Naive B cell (primary cell): ENCODE measurements at regions not wholly inside any gene's neighbourhood (a gene's known extent, or its start where the extent isn't known, plus 50 kb on each side); places are given as distances from the start of the nearest gene placed in this dataset.

Source experiments
- ATAC-seq, 2 donors: fragments of 150-1000 bp; cut with Tn5 transposase; 2 replicates each; pipeline ENCODE4 v1.10.0; 2021; ENCODE audit warnings: low read depth in 2 of 2, mild to moderate bottlenecking in 2 of 2, moderate library complexity in 2 of 2
- DNase-seq: peaks from one replicate; pipeline ENCODE4 v3.0.0; 2022
- H3K27ac Mint-ChIP-seq, 6 donors: one replicate each; pipeline ENCODE4 v1.8.0; 2020 to 2022; ENCODE audit warnings: mild to moderate bottlenecking in 6 of 6, mixed read lengths in 6 of 6, moderate library complexity in 5 of 6, inconsistent platforms in 2 of 6
- H3K27me3 Mint-ChIP-seq, 3 donors: one replicate each; pipeline ENCODE4 v1.8.0; 2021 to 2022; ENCODE audit warnings: mixed read lengths in 3 of 3, mild to moderate bottlenecking in 1 of 3
- H3K36me3 Mint-ChIP-seq, 2 donors: one replicate each; pipeline ENCODE4 v1.8.0; 2020 to 2022; ENCODE audit warnings: mixed read lengths in 2 of 2, inconsistent platforms in 1 of 2, mild to moderate bottlenecking in 1 of 2
- H3K4me1 Mint-ChIP-seq, 3 donors: one replicate each; pipeline ENCODE4 v1.8.0; 2020 to 2022; ENCODE audit warnings: mixed read lengths in 3 of 3, inconsistent platforms in 1 of 3, mild to moderate bottlenecking in 1 of 3, moderate library complexity in 1 of 3
- H3K4me3 Mint-ChIP-seq, 8 donors: one replicate each; pipeline ENCODE4 v1.8.0; 2020 to 2022; ENCODE audit warnings: mild to moderate bottlenecking in 8 of 8, mixed read lengths in 8 of 8, moderate library complexity in 8 of 8, inconsistent platforms in 2 of 8
- H3K9me3 Mint-ChIP-seq, 7 donors: one replicate each; pipeline ENCODE4 v1.8.0; 2020 to 2022; ENCODE audit warnings: mixed read lengths in 7 of 7, mild to moderate bottlenecking in 5 of 7, inconsistent platforms in 2 of 7, moderate library complexity in 1 of 7

GRCh38 chr3:106533093-106533787 is 664.4 kb upstream of the CBLB start:
- DNase-seq (no peak), ATAC-seq (no peak)
- Mint-ChIP-seq H3K9me3 (peaks cover 11 to 41% (median 16%) of the 10 kb centered on the region in 7 donors), H3K27ac (no peak overlapping the region), H3K4me3 (no peak overlapping the region), H3K4me1 (peaks cover 0 to 3% (median 0%) of the 10 kb centered on the region in 3 donors), H3K36me3 (peaks cover 0 to 12% of the 10 kb centered on the region in 2 donors), H3K27me3 (peaks cover 0 to 9% (median 0%) of the 10 kb centered on the region in 3 donors)

GRCh38 chr3:106533788-106534160 is 665.0 kb upstream of the CBLB start:
- DNase-seq (no peak), ATAC-seq (no peak)
- Mint-ChIP-seq H3K9me3 (peaks cover 11 to 45% (median 18%) of the 10 kb centered on the region in 7 donors), H3K36me3 (peaks cover 0 to 12% of the 10 kb centered on the region in 2 donors), H3K4me3 (no peak overlapping the region), H3K4me1 (peaks cover 0 to 3% (median 0%) of the 10 kb centered on the region in 3 donors), H3K27me3 (peaks cover 0 to 9% (median 0%) of the 10 kb centered on the region in 3 donors), H3K27ac (no peak overlapping the region)

- H3K9me3 Mint-ChIP-seq: peaks cover 11 to 47% (median 18%) of the 10 kb centered on the region in 7 donors
- no peak overlapping the region for H3K27ac Mint-ChIP-seq
- H3K36me3 Mint-ChIP-seq: peaks cover 0 to 12% of the 10 kb centered on the region in 2 donors
- peak overlapping the region in 1 of 8 donors; percentile 26 for H3K4me3 Mint-ChIP-seq
- H3K4me1 Mint-ChIP-seq: peaks cover 0 to 3% (median 0%) of the 10 kb centered on the region in 3 donors
- ATAC-seq: no peak
- H3K27me3 Mint-ChIP-seq: peaks cover 0 to 9% (median 0%) of the 10 kb centered on the region in 3 donors
- no peak for DNase-seq
Measured at GRCh38 chr3:106534206-106534605, 665.4 kb upstream of the CBLB start.

- peaks cover 0 to 9% (median 0%) of the 10 kb centered on the region in 3 donors for H3K27me3 Mint-ChIP-seq
- no peak for DNase-seq
- H3K36me3 Mint-ChIP-seq: no peaks in the 10 kb centered on the region
- H3K9me3 Mint-ChIP-seq: peaks cover 5 to 43% (median 17%) of the 10 kb centered on the region in 7 donors
- no peak overlapping the region for H3K27ac Mint-ChIP-seq
- H3K4me3 Mint-ChIP-seq: no peak overlapping the region
- no peaks in the 10 kb centered on the region for H3K4me1 Mint-ChIP-seq
- no peak for ATAC-seq
Measured at GRCh38 chr3:106540743-106541142, 671.9 kb upstream of the CBLB start.

GRCh38 chr3:106542101-106542769 is 673.4 kb upstream of the CBLB start:
- no peaks in the 10 kb centered on the region for H3K27me3 Mint-ChIP-seq
- ATAC-seq (no peak), DNase-seq (no peak)
- H3K27ac Mint-ChIP-seq: no peak overlapping the region
- H3K9me3 Mint-ChIP-seq: peaks cover 0 to 44% (median 16%) of the 10 kb centered on the region in 7 donors
- H3K36me3 Mint-ChIP-seq: peaks cover 0 to 8% of the 10 kb centered on the region in 2 donors
- H3K4me1 Mint-ChIP-seq: no peaks in the 10 kb centered on the region
- H3K4me3 Mint-ChIP-seq: no peak overlapping the region

- H3K36me3 Mint-ChIP-seq: peaks cover 0 to 9% of the 10 kb centered on the region in 2 donors
- H3K27ac Mint-ChIP-seq: peak overlapping the region in 1 of 6 donors; percentile 46
- no peak for DNase-seq
- peaks cover 4 to 16% (median 7%) of the 10 kb centered on the region in 7 donors for H3K9me3 Mint-ChIP-seq
- no peaks in the 10 kb centered on the region for H3K4me1 Mint-ChIP-seq
- ATAC-seq: no peak
- peaks cover 0 to 9% (median 0%) of the 10 kb centered on the region in 3 donors for H3K27me3 Mint-ChIP-seq
- H3K4me3 Mint-ChIP-seq: no peak overlapping the region
Measured at GRCh38 chr3:106552351-106553043, 683.7 kb upstream of the CBLB start.

GRCh38 chr3:106560451-106560966 is 691.7 kb upstream of the CBLB start:
- no peaks in the 10 kb centered on the region for H3K36me3 Mint-ChIP-seq
- no peaks in the 10 kb centered on the region for H3K27me3 Mint-ChIP-seq
- no peaks in the 10 kb centered on the region for H3K9me3 Mint-ChIP-seq
- H3K4me3 Mint-ChIP-seq: no peak overlapping the region
- no peak for DNase-seq
- ATAC-seq: no peak
- H3K27ac Mint-ChIP-seq: no peak overlapping the region
- no peaks in the 10 kb centered on the region for H3K4me1 Mint-ChIP-seq

- peaks cover 0 to 6% (median 4%) of the 10 kb centered on the region in 3 donors for H3K4me1 Mint-ChIP-seq
- peak; percentile 2 for DNase-seq
- H3K9me3 Mint-ChIP-seq: no peaks in the 10 kb centered on the region
- no peaks in the 10 kb centered on the region for H3K36me3 Mint-ChIP-seq
- peaks cover 0 to 7% (median 2%) of the 10 kb centered on the region in 3 donors for H3K27me3 Mint-ChIP-seq
- peak; percentile 53 to 57 for ATAC-seq
- peak overlapping the region in 1 of 8 donors; percentile 13 for H3K4me3 Mint-ChIP-seq
- H3K27ac Mint-ChIP-seq: peak overlapping the region in 2 of 6 donors; percentile 15 to 74
Measured at GRCh38 chr3:106566277-106566676, 697.5 kb upstream of the CBLB start.

GRCh38 chr3:106570426-106570825 is 701.6 kb upstream of the CBLB start:
- ATAC-seq: no peak
- Mint-ChIP-seq H3K27me3 (peaks cover 0 to 14% (median 5%) of the 10 kb centered on the region in 3 donors), H3K36me3 (no peaks in the 10 kb centered on the region), H3K9me3 (no peaks in the 10 kb centered on the region), H3K27ac (no peak overlapping the region), H3K4me3 (no peak overlapping the region), H3K4me1 (peaks cover 0 to 6% (median 4%) of the 10 kb centered on the region in 3 donors)
- no peak for DNase-seq

- H3K27ac Mint-ChIP-seq: no peak overlapping the region
- peaks cover 0 to 14% (median 5%) of the 10 kb centered on the region in 3 donors for H3K27me3 Mint-ChIP-seq
- H3K4me3 Mint-ChIP-seq: no peak overlapping the region
- H3K36me3 Mint-ChIP-seq: no peaks in the 10 kb centered on the region
- no peak for ATAC-seq
- no peaks in the 10 kb centered on the region for H3K4me1 Mint-ChIP-seq
- no peaks in the 10 kb centered on the region for H3K9me3 Mint-ChIP-seq
- no peak for DNase-seq
Measured at GRCh38 chr3:106573605-106574004, 704.8 kb upstream of the CBLB start.

GRCh38 chr3:106575029-106575428 is 706.2 kb upstream of the CBLB start:
- Mint-ChIP-seq H3K4me1 (no peaks in the 10 kb centered on the region), H3K36me3 (peaks cover 0 to 2% of the 10 kb centered on the region in 2 donors), H3K27me3 (peaks cover 0 to 15% (median 5%) of the 10 kb centered on the region in 3 donors), H3K27ac (no peak overlapping the region), H3K9me3 (no peaks in the 10 kb centered on the region), H3K4me3 (no peak overlapping the region)
- ATAC-seq: no peak
- DNase-seq: no peak

GRCh38 chr3:106577241-106577640 is 708.4 kb upstream of the CBLB start:
- no peak for DNase-seq
- H3K9me3 Mint-ChIP-seq: no peaks in the 10 kb centered on the region
- peaks cover 0 to 7% (median 0%) of the 10 kb centered on the region in 3 donors for H3K27me3 Mint-ChIP-seq
- no peak overlapping the region for H3K4me3 Mint-ChIP-seq
- ATAC-seq: no peak
- H3K36me3 Mint-ChIP-seq: peaks cover 0 to 8% of the 10 kb centered on the region in 2 donors
- no peaks in the 10 kb centered on the region for H3K4me1 Mint-ChIP-seq
- H3K27ac Mint-ChIP-seq: no peak overlapping the region

GRCh38 chr3:106578911-106579310 is 710.1 kb upstream of the CBLB start:
- H3K4me3 Mint-ChIP-seq: no peak overlapping the region
- no peaks in the 10 kb centered on the region for H3K9me3 Mint-ChIP-seq
- H3K27me3 Mint-ChIP-seq: peaks cover 0 to 7% (median 0%) of the 10 kb centered on the region in 3 donors
- peaks cover 0 to 8% of the 10 kb centered on the region in 2 donors for H3K36me3 Mint-ChIP-seq
- no peak for DNase-seq
- ATAC-seq: no peak
- H3K4me1 Mint-ChIP-seq: no peaks in the 10 kb centered on the region
- no peak overlapping the region for H3K27ac Mint-ChIP-seq
